Colonic mucosa (tissue), 4 donors: ENCODE measurements at regions not wholly inside any gene's neighbourhood (a gene's known extent, or its start where the extent isn't known, plus 50 kb on each side); places are given as distances from the start of the nearest gene placed in this dataset.

Experiments
- DNase-seq: peaks from one replicate; pipeline ENCODE4 v3.0.0-alpha.2; 2020
- H3K27ac ChIP-seq: fragments of 200-600 bp; one replicate; pipeline ENCODE4 v1.8.0; 2021
- H3K27me3 ChIP-seq: fragments of 200-600 bp; one replicate; pipeline ENCODE4 v1.8.0; 2021
- H3K36me3 ChIP-seq: fragments of 200-600 bp; one replicate; pipeline ENCODE4 v1.8.0; 2021
- H3K4me1 ChIP-seq: fragments of 200-600 bp; one replicate; pipeline ENCODE4 v1.8.0; 2021; ENCODE audit warnings: mild to moderate bottlenecking
- H3K4me3 ChIP-seq: fragments of 200-600 bp; one replicate; pipeline ENCODE4 v1.8.0; 2021
- H3K9ac ChIP-seq, 2 donors: one replicate each; pipeline ENCODE4 v1.7.0; 2013; ENCODE audit warnings: control low read depth in 2 of 2, low read depth in 2 of 2, low read length in 2 of 2
- H3K9me3 ChIP-seq: fragments of 200-600 bp; one replicate; pipeline ENCODE4 v1.8.0; 2021
- intact Hi-C: fragments of 100-400 bp; cut with DNase I; formaldehyde crosslinking; loops from one replicate; pipeline ENCODE4 v1.14.1; 2022
- TF ChIP-seq, protein P1 (sequence below): fragments of 200-600 bp; IDR thresholded peaks from one replicate; pipeline ENCODE4 v1.8.0; 2022; ENCODE audit warnings: antibody characterized with exemption, mild to moderate bottlenecking
- donor health status: healthy.
- donor health status: DM: no; HTN: no; CAD: no.
- donor health status: DM: no; HTN: no; CAD: no.

GRCh38 chr22:49106096-49106841 is 721.4 kb downstream of the BRD1 start:
- no peak for DNase-seq
- TF ChIP-seq, protein P1, sequence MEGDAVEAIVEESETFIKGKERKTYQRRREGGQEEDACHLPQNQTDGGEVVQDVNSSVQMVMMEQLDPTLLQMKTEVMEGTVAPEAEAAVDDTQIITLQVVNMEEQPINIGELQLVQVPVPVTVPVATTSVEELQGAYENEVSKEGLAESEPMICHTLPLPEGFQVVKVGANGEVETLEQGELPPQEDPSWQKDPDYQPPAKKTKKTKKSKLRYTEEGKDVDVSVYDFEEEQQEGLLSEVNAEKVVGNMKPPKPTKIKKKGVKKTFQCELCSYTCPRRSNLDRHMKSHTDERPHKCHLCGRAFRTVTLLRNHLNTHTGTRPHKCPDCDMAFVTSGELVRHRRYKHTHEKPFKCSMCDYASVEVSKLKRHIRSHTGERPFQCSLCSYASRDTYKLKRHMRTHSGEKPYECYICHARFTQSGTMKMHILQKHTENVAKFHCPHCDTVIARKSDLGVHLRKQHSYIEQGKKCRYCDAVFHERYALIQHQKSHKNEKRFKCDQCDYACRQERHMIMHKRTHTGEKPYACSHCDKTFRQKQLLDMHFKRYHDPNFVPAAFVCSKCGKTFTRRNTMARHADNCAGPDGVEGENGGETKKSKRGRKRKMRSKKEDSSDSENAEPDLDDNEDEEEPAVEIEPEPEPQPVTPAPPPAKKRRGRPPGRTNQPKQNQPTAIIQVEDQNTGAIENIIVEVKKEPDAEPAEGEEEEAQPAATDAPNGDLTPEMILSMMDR, result no peak
- Histone ChIP-seq H3K4me1 (no peaks in the 10 kb centered on the region), H3K27ac (no peak overlapping the region), H3K4me3 (no peak overlapping the region), H3K9ac (no peak overlapping the region), H3K36me3 (no peaks in the 10 kb centered on the region), H3K27me3 (no peaks in the 10 kb centered on the region), H3K9me3 (no peaks in the 10 kb centered on the region)
- intact Hi-C loops, result no loop called here

DNA sequence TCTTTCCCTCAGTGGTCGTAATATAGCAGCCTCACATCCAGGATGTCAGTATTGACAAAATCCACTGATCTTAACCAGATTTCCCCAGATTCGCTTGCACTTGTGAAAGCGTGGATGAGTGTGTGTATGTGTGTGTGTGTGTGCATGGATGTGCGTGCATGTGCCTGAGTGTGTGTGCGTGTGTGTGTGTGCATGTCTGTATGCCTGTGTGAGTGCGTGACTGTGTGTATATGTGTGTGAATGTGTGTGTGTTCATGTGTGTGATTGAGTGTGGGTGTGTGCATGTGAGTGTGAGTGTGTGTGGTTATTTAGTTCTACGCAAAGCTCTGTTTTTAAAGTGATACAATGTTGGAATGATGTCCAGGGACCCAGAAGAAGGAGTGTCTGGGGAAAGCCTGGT is 723.2 kb downstream of the BRD1 start:
- no peak for DNase-seq
- no peak overlapping the region for H3K4me3 ChIP-seq
- TF ChIP-seq, protein P1, result no peak
- H3K27ac ChIP-seq, result no peak overlapping the region
- no peaks in the 10 kb centered on the region for H3K36me3 ChIP-seq
- no peaks in the 10 kb centered on the region for H3K4me1 ChIP-seq
- H3K27me3 ChIP-seq, result no peaks in the 10 kb centered on the region
- no peaks in the 10 kb centered on the region for H3K9me3 ChIP-seq
- H3K9ac ChIP-seq, result no peak overlapping the region
- intact Hi-C loops, result no loop called here

GRCh38 chr22:49103314-49104059 is 724.2 kb downstream of the BRD1 start:
- H3K27ac ChIP-seq, result no peak overlapping the region
- TF ChIP-seq, protein P1, result no peak
- no peaks in the 10 kb centered on the region for H3K36me3 ChIP-seq
- DNase-seq, result no peak
- H3K27me3 ChIP-seq, result no peaks in the 10 kb centered on the region
- no peaks in the 10 kb centered on the region for H3K9me3 ChIP-seq
- H3K9ac ChIP-seq, result no peak overlapping the region
- intact Hi-C loops, result no loop called here
- H3K4me3 ChIP-seq, result no peak overlapping the region
- no peaks in the 10 kb centered on the region for H3K4me1 ChIP-seq

GRCh38 chr22:49102367-49102766 is 725.3 kb downstream of the BRD1 start:
- Histone ChIP-seq H3K9me3 (no peaks in the 10 kb centered on the region), H3K4me1 (no peaks in the 10 kb centered on the region), H3K4me3 (no peak overlapping the region), H3K36me3 (no peaks in the 10 kb centered on the region), H3K27ac (no peak overlapping the region), H3K27me3 (no peaks in the 10 kb centered on the region), H3K9ac (no peak overlapping the region)
- DNase-seq, result no peak
- TF ChIP-seq, protein P1, result no peak
- intact Hi-C loops, result no loop called here

DNA sequence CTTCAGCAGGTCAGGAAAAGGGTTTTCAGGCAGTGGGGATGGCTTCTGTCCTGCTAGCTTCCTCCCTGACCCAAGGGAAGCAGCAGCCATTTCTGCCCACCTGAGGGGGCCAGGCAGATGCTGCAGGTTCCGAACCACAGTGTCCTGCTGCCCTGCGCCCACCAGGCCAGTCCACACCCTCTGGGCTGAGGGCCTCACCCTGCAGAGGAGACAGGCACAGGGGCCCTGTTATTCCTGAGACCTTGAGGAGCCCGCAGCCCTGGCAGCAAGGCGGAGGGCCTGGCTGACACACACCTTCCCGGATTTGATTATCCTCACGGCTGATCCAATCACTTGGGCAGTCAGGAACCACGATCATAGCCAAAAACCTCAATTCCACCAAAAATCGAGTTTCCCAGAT is 725.8 kb downstream of the BRD1 start:
- intact Hi-C loops, result no loop called here
- no peak overlapping the region for H3K27ac ChIP-seq
- DNase-seq, result no peak

More for the DNA sequence above, 725.8 kb downstream of the BRD1 start:
- Histone ChIP-seq H3K27me3 (no peaks in the 10 kb centered on the region), H3K9me3 (no peaks in the 10 kb centered on the region), H3K9ac (no peak overlapping the region), H3K4me3 (no peak overlapping the region), H3K36me3 (no peaks in the 10 kb centered on the region), H3K4me1 (no peaks in the 10 kb centered on the region)
- TF ChIP-seq, protein P1, result no peak
